Thymus (tissue), 11 donors: ENCODE measurements at regions not wholly inside any gene's neighbourhood (a gene's known extent, or its start where the extent isn't known, plus 50 kb on each side); places are given as distances from the start of the nearest gene placed in this dataset.

Experiments used
- DNase-seq, 9 donors: peaks; one replicate each; pipeline ENCODE4 v3.0.0-alpha.2; 2013; ENCODE audit warnings: low spot score in 9 of 9, low read depth in 6 of 9, missing footprints in 1 of 9
- H3K27ac ChIP-seq, 2 donors: one replicate each; pipeline ENCODE4 v1.5.1; 2013; ENCODE audit warnings: control low read depth in 1 of 2, low read depth in 1 of 2, low read length in 1 of 2, mild to moderate bottlenecking in 1 of 2, moderate library complexity in 1 of 2
- H3K27me3 ChIP-seq, 2 donors: one replicate each; pipeline ENCODE4 v1.5.1; 2013; ENCODE audit warnings: low read length in 1 of 2; ENCODE audit not compliant: control insufficient read depth in 2 of 2, insufficient read depth in 1 of 2
- H3K36me3 ChIP-seq, 2 donors: one replicate each; pipeline ENCODE4 v1.5.1; 2013; ENCODE audit warnings: low read length in 1 of 2, mild to moderate bottlenecking in 1 of 2, moderate library complexity in 1 of 2; ENCODE audit not compliant: control insufficient read depth in 2 of 2, insufficient read depth in 2 of 2
- H3K4me1 ChIP-seq, 2 donors: one replicate each; pipeline ENCODE4 v1.5.1; 2013; ENCODE audit warnings: low read length in 2 of 2; ENCODE audit not compliant: control insufficient read depth in 2 of 2, insufficient read depth in 2 of 2
- H3K4me3 ChIP-seq, 2 donors: one replicate each; pipeline ENCODE4 v1.5.1; 2013; ENCODE audit warnings: low read length in 2 of 2, control low read depth in 1 of 2, mild to moderate bottlenecking in 1 of 2
- H3K9me3 ChIP-seq, 2 donors: one replicate each; pipeline ENCODE4 v1.5.1; 2013; ENCODE audit warnings: low read length in 1 of 2, mild to moderate bottlenecking in 1 of 2; ENCODE audit not compliant: control insufficient read depth in 2 of 2, insufficient read depth in 1 of 2
- WGBS: extraction: QIAGEN DNeasy Blood & Tissue Kit; methylation state at CpG from one replicate; pipeline ENCODE4 v1.1.7; 2013; 5-methylcytosine and 5-hydroxymethylcytosine counted together
- donor health status: healthy.

- no peak for DNase-seq
- no peaks in the 10 kb centered on the region for H3K27me3 ChIP-seq
- 74% methylated on average over 3 of the region's 3 CpGs for WGBS
- no peak overlapping the region for H3K4me3 ChIP-seq
- H3K36me3 ChIP-seq, result no peaks in the 10 kb centered on the region
- H3K4me1 ChIP-seq, result no peaks in the 10 kb centered on the region
- no peak overlapping the region for H3K27ac ChIP-seq
- H3K9me3 ChIP-seq, result no peaks in the 10 kb centered on the region
Observed at GRCh38 chr2:150136401-150136800, 351.1 kb downstream of the RND3 start.

- Histone ChIP-seq H3K27me3 (no peaks in the 10 kb centered on the region), H3K4me1 (no peaks in the 10 kb centered on the region), H3K9me3 (no peaks in the 10 kb centered on the region), H3K36me3 (no peaks in the 10 kb centered on the region), H3K27ac (no peak overlapping the region), H3K4me3 (no peak overlapping the region)
- 95% methylated on average over 7 of the region's 7 CpGs for WGBS
- no peak for DNase-seq
Observed at GRCh38 chr2:150135223-150135883, 352.1 kb downstream of the RND3 start.

- H3K4me1 ChIP-seq, result no peaks in the 10 kb centered on the region
- no peak overlapping the region for H3K27ac ChIP-seq
- WGBS, result 81% methylated on average over 6 of the region's 6 CpGs
- H3K36me3 ChIP-seq, result no peaks in the 10 kb centered on the region
- no peaks in the 10 kb centered on the region for H3K9me3 ChIP-seq
- H3K4me3 ChIP-seq, result no peak overlapping the region
- no peaks in the 10 kb centered on the region for H3K27me3 ChIP-seq
- no peak for DNase-seq
Observed at GRCh38 chr2:150134223-150134857, 353.1 kb downstream of the RND3 start.

- H3K4me3 ChIP-seq, result no peak overlapping the region
- H3K9me3 ChIP-seq, result no peaks in the 10 kb centered on the region
- WGBS, result 94% methylated on average over 5 of the region's 5 CpGs
- no peaks in the 10 kb centered on the region for H3K36me3 ChIP-seq
- DNase-seq, result no peak
- no peaks in the 10 kb centered on the region for H3K4me1 ChIP-seq
- H3K27me3 ChIP-seq, result no peaks in the 10 kb centered on the region
- no peak overlapping the region for H3K27ac ChIP-seq
Observed at GRCh38 chr2:150133623-150134022, 353.8 kb downstream of the RND3 start.

GRCh38 chr2:150129921-150130575 is 357.4 kb downstream of the RND3 start:
- H3K27ac ChIP-seq, result no peak overlapping the region
- H3K4me1 ChIP-seq, result no peaks in the 10 kb centered on the region
- no peaks in the 10 kb centered on the region for H3K36me3 ChIP-seq
- 85% methylated on average over 5 of the region's 5 CpGs for WGBS
- no peak overlapping the region for H3K4me3 ChIP-seq
- DNase-seq, result no peak
- no peaks in the 10 kb centered on the region for H3K9me3 ChIP-seq
- H3K27me3 ChIP-seq, result no peaks in the 10 kb centered on the region

GRCh38 chr2:150127995-150128394 is 359.5 kb downstream of the RND3 start:
- H3K4me3 ChIP-seq, result no peak overlapping the region
- no peak for DNase-seq
- no peaks in the 10 kb centered on the region for H3K36me3 ChIP-seq
- no peaks in the 10 kb centered on the region for H3K9me3 ChIP-seq
- no peak overlapping the region for H3K27ac ChIP-seq
- WGBS, result 89% methylated on average over 4 of the region's 4 CpGs
- H3K27me3 ChIP-seq, result no peaks in the 10 kb centered on the region
- no peaks in the 10 kb centered on the region for H3K4me1 ChIP-seq

GRCh38 chr2:150127346-150127990 is 360.0 kb downstream of the RND3 start:
- Histone ChIP-seq H3K4me3 (no peak overlapping the region), H3K36me3 (no peaks in the 10 kb centered on the region), H3K9me3 (no peaks in the 10 kb centered on the region), H3K27ac (no peak overlapping the region), H3K4me1 (no peaks in the 10 kb centered on the region), H3K27me3 (no peaks in the 10 kb centered on the region)
- 90% methylated on average over 6 of the region's 6 CpGs for WGBS
- DNase-seq, result no peak

- no peaks in the 10 kb centered on the region for H3K9me3 ChIP-seq
- H3K27me3 ChIP-seq, result no peaks in the 10 kb centered on the region
- no peak overlapping the region for H3K27ac ChIP-seq
- 92% methylated on average over 2 of the region's 2 CpGs for WGBS
- H3K4me1 ChIP-seq, result no peaks in the 10 kb centered on the region
- no peak overlapping the region for H3K4me3 ChIP-seq
- no peaks in the 10 kb centered on the region for H3K36me3 ChIP-seq
- DNase-seq, result no peak
Observed at GRCh38 chr2:150126839-150127238, 360.6 kb downstream of the RND3 start.

GRCh38 chr2:150126143-150126740 is 361.2 kb downstream of the RND3 start:
- WGBS, result 95% methylated on average over 7 of the region's 7 CpGs
- no peaks in the 10 kb centered on the region for H3K9me3 ChIP-seq
- H3K4me1 ChIP-seq, result no peaks in the 10 kb centered on the region
- H3K36me3 ChIP-seq, result no peaks in the 10 kb centered on the region
- H3K4me3 ChIP-seq, result no peak overlapping the region
- no peak overlapping the region for H3K27ac ChIP-seq
- H3K27me3 ChIP-seq, result no peaks in the 10 kb centered on the region
- no peak for DNase-seq
